ENCODE measurements at regions not wholly inside any gene's neighbourhood (a gene's known extent, or its start where the extent isn't known, plus 50 kb on each side); places are given as distances from the start of the nearest gene placed in this dataset.

GRCh38 chr4:144899393-144899792 lies 198.6 kb downstream of the ANAPC10 start:
- TF ChIP-seq, protein P1, sequence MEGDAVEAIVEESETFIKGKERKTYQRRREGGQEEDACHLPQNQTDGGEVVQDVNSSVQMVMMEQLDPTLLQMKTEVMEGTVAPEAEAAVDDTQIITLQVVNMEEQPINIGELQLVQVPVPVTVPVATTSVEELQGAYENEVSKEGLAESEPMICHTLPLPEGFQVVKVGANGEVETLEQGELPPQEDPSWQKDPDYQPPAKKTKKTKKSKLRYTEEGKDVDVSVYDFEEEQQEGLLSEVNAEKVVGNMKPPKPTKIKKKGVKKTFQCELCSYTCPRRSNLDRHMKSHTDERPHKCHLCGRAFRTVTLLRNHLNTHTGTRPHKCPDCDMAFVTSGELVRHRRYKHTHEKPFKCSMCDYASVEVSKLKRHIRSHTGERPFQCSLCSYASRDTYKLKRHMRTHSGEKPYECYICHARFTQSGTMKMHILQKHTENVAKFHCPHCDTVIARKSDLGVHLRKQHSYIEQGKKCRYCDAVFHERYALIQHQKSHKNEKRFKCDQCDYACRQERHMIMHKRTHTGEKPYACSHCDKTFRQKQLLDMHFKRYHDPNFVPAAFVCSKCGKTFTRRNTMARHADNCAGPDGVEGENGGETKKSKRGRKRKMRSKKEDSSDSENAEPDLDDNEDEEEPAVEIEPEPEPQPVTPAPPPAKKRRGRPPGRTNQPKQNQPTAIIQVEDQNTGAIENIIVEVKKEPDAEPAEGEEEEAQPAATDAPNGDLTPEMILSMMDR (IDR thresholded peaks at IDR 0.05): no peak
- TF ChIP-seq POLR2A (IDR thresholded peaks at IDR 0.05) (no peak), POLR2AphosphoS5 (IDR thresholded peaks at IDR 0.05) (no peak), EP300 (IDR thresholded peaks at IDR 0.05) (no peak)
